Ishikawa (cell line): ENCODE measurements at regions not wholly inside any gene's neighbourhood (a gene's known extent, or its start where the extent isn't known, plus 50 kb on each side); places are given as distances from the start of the nearest gene placed in this dataset.

Source experiments
- CEBPB ChIP-seq: IDR thresholded peaks from 2 replicates; pipeline ENCODE4 v1.6.1; 2012
- CREB1 ChIP-seq: IDR thresholded peaks from 2 replicates; pipeline ENCODE4 v1.6.1; 2012; ENCODE audit warnings: low read depth
- EGR1 ChIP-seq: IDR thresholded peaks from 2 replicates; pipeline ENCODE4 v1.6.1; 2012
- EP300 ChIP-seq: IDR thresholded peaks from 2 replicates; pipeline ENCODE4 v1.6.1; 2012; ENCODE audit warnings: borderline replicate concordance
- FOXM1 ChIP-seq: IDR thresholded peaks from 2 replicates; pipeline ENCODE4 v1.6.1; 2012; ENCODE audit warnings: low read depth, borderline replicate concordance
- MAX ChIP-seq: IDR thresholded peaks from 2 replicates; pipeline ENCODE4 v1.6.1; 2012
- NFIC ChIP-seq: IDR thresholded peaks from 2 replicates; pipeline ENCODE4 v1.6.1; 2012
- RAD21 ChIP-seq: IDR thresholded peaks from 2 replicates; pipeline ENCODE4 v1.6.1; 2012; ENCODE audit warnings: low read depth
- REST ChIP-seq: IDR thresholded peaks from 2 replicates; pipeline ENCODE4 v1.6.1; 2012; ENCODE audit warnings: low read depth, mild to moderate bottlenecking
- TAF1 ChIP-seq: IDR thresholded peaks from 2 replicates; pipeline ENCODE4 v1.6.1; 2012; ENCODE audit warnings: low read depth, mild to moderate bottlenecking
- TCF12 ChIP-seq: IDR thresholded peaks from 2 replicates; pipeline ENCODE4 v1.6.1; 2012; ENCODE audit warnings: low read depth
- TEAD4 ChIP-seq: IDR thresholded peaks from 2 replicates; pipeline ENCODE4 v1.6.1; 2012
- USF1 ChIP-seq: IDR thresholded peaks from 2 replicates; pipeline ENCODE4 v1.6.1; 2012
- YY1 ChIP-seq: IDR thresholded peaks from 2 replicates; pipeline ENCODE4 v1.6.1; 2012; ENCODE audit warnings: low read depth
- ZBTB7A ChIP-seq: IDR thresholded peaks from 2 replicates; pipeline ENCODE4 v1.6.1; 2012; ENCODE audit warnings: low read depth

- TF ChIP-seq REST (no peak), MAX (no peak), TCF12 (no peak), CEBPB (no peak), USF1 (no peak), EP300 (no peak)
Observed at GRCh38 chr10:83945982-83946718, 193.2 kb upstream of the GHITM start.

- TF ChIP-seq FOXM1: no peak
- TF ChIP-seq USF1: no peak
- no peak for TF ChIP-seq TCF12
- no peak for TF ChIP-seq EP300
- TF ChIP-seq REST: no peak
- no peak for TF ChIP-seq YY1
- TF ChIP-seq EGR1: no peak
- no peak for TF ChIP-seq CEBPB
- TF ChIP-seq ZBTB7A: no peak
- no peak for TF ChIP-seq TAF1
- TF ChIP-seq MAX: no peak
- no peak for TF ChIP-seq CREB1
- no peak for TF ChIP-seq TEAD4
- no peak for TF ChIP-seq NFIC
- no peak for TF ChIP-seq RAD21
Observed at GRCh38 chr10:83952314-83952713, 187.0 kb upstream of the GHITM start.

GRCh38 chr10:83953589-83953988 is 185.7 kb upstream of the GHITM start:
- TF ChIP-seq YY1: no peak
- no peak for TF ChIP-seq TEAD4
- TF ChIP-seq CREB1: no peak
- TF ChIP-seq EGR1: no peak
- no peak for TF ChIP-seq TAF1
- TF ChIP-seq NFIC: no peak
- no peak for TF ChIP-seq REST
- no peak for TF ChIP-seq CEBPB
- no peak for TF ChIP-seq ZBTB7A
- no peak for TF ChIP-seq RAD21
- no peak for TF ChIP-seq FOXM1
- no peak for TF ChIP-seq TCF12
- no peak for TF ChIP-seq MAX
- no peak for TF ChIP-seq EP300
- no peak for TF ChIP-seq USF1

- no peak for TF ChIP-seq USF1
- TF ChIP-seq REST: peak; percentile 58; the same call in 1 of the 2 replicates
Observed at GRCh38 chr10:83954193-83954799, 185.0 kb upstream of the GHITM start.
